Right lobe of liver (tissue), 4 donors: ENCODE measurements at regions not wholly inside any gene's neighbourhood (a gene's known extent, or its start where the extent isn't known, plus 50 kb on each side); places are given as distances from the start of the nearest gene placed in this dataset.

Source experiments
- CTCF ChIP-seq, 4 donors: fragments of 200-600 bp in 3 of 4; fragments of 450-650 bp in 1 of 4; IDR thresholded peaks; one replicate each; pipeline versions ENCODE4 v1.5.1 to v1.8.0; 2016 to 2022; ENCODE audit warnings: antibody characterized with exemption in 4 of 4, mild to moderate bottlenecking in 2 of 4
- POLR2A ChIP-seq: fragments of 450-650 bp; IDR thresholded peaks from one replicate; pipeline ENCODE4 v1.6.1; 2017; ENCODE audit warnings: antibody characterized with exemption, mild to moderate bottlenecking
- donor health status: DM: no; HTN: no; CAD: no.
- donor health status: DM: no; HTN: no; CAD: no.
- donor health status: DM: no; HTN: yes; CAD: no.

GRCh38 chr5:173527671-173528070 lies 88.8 kb downstream of the BOD1 start:
- TF ChIP-seq CTCF (IDR thresholded peaks at IDR 0.05) (no peak), POLR2A (no peak)
